IMR-90 (cell line): ENCODE measurements at regions not wholly inside any gene's neighbourhood (a gene's known extent, or its start where the extent isn't known, plus 50 kb on each side); places are given as distances from the start of the nearest gene placed in this dataset.

Experiments used
- BHLHE40 ChIP-seq: fragments of 150-350 bp; IDR thresholded peaks from 2 replicates; pipeline ENCODE4 v1.6.1; 2016; ENCODE audit warnings: mild to moderate bottlenecking, low read depth, low read length
- CEBPB ChIP-seq: IDR thresholded peaks from 2 replicates; pipeline ENCODE4 v1.6.1; 2012; ENCODE audit warnings: low read depth, low read length, improper control_type of control experiment
- CTCF ChIP-seq: conservative IDR thresholded peaks from 2 replicates; pipeline ENCODE4 v1.5.1; 2012; ENCODE audit warnings: mild to moderate bottlenecking, low read depth, low read length, improper control_type of control experiment
- ELK1 ChIP-seq: fragments of 150-350 bp; IDR thresholded peaks from 2 replicates; pipeline ENCODE4 v1.6.1; 2016; ENCODE audit warnings: low read depth, mild to moderate bottlenecking, low read length, moderate library complexity, borderline replicate concordance
- FOS ChIP-seq: fragments of 150-350 bp; IDR thresholded peaks from 2 replicates; pipeline ENCODE4 v1.6.1; 2016; ENCODE audit warnings: low read depth, low read length
- MAFK ChIP-seq: IDR thresholded peaks from 2 replicates; pipeline ENCODE4 v1.6.1; 2012; ENCODE audit warnings: low read depth, low read length, improper control_type of control experiment
- MAZ ChIP-seq: IDR thresholded peaks from 2 replicates; pipeline ENCODE4 v1.6.1; 2012; ENCODE audit warnings: low read depth, mild to moderate bottlenecking, low read length, improper control_type of control experiment, moderate library complexity, borderline replicate concordance
- POLR2A ChIP-seq: IDR thresholded peaks from 2 replicates; pipeline ENCODE4 v1.6.1; 2012; ENCODE audit warnings: mild to moderate bottlenecking, low read depth, low read length
- RAD21 ChIP-seq: IDR thresholded peaks from 2 replicates; pipeline ENCODE4 v1.6.1; 2012; ENCODE audit warnings: low read length, improper control_type of control experiment
- RFX5 ChIP-seq: IDR thresholded peaks from 2 replicates; pipeline ENCODE4 v1.8.0; 2012; ENCODE audit warnings: low read depth, mild to moderate bottlenecking, low read length, moderate library complexity
- SMC3 ChIP-seq: fragments of 150-350 bp; IDR thresholded peaks from 2 replicates; pipeline ENCODE4 v1.6.1; 2016; ENCODE audit warnings: low read depth, mild to moderate bottlenecking, antibody characterized with exemption, low read length, moderate library complexity
- TF ChIP-seq, protein P1 (sequence below): fragments of 150-350 bp; IDR thresholded peaks from 2 replicates; pipeline ENCODE4 v1.6.1; 2017; ENCODE audit warnings: mild to moderate bottlenecking, antibody characterized with exemption, low read length, low read depth

DNA sequence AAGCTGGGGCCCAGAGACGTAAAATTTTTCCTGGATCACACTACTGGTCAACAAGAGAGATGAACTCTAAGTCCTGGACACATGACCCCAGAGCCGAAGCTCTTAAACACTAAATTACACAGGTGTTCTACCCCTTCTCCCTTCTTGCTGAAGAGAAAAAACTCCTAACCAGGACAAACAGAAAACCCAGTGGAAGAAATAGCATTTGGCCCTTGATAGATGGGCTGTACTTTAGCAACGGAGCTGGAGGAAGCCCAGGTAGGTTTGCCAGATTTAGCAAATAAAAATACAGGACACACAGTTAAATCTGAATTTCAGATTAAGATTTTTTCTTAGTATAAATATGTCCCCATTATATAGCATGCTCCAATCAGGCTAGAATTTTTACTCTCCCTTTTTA lies 72.7 kb downstream of the DIRAS3 start:
- no peak for TF ChIP-seq MAFK
- no peak for TF ChIP-seq CTCF
- no peak for TF ChIP-seq POLR2A
- TF ChIP-seq FOS, result no peak
- no peak for TF ChIP-seq BHLHE40
- TF ChIP-seq, protein P1, sequence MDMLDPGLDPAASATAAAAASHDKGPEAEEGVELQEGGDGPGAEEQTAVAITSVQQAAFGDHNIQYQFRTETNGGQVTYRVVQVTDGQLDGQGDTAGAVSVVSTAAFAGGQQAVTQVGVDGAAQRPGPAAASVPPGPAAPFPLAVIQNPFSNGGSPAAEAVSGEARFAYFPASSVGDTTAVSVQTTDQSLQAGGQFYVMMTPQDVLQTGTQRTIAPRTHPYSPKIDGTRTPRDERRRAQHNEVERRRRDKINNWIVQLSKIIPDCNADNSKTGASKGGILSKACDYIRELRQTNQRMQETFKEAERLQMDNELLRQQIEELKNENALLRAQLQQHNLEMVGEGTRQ, result no peak
- no peak for TF ChIP-seq MAZ
- no peak for TF ChIP-seq CEBPB
- TF ChIP-seq SMC3, result no peak
- no peak for TF ChIP-seq RAD21
- TF ChIP-seq ELK1, result no peak
- TF ChIP-seq RFX5, result no peak
